ENCODE measurements at regions not wholly inside any gene's neighbourhood (a gene's known extent, or its start where the extent isn't known, plus 50 kb on each side); places are given as distances from the start of the nearest gene placed in this dataset.

GRCh38 chr4:54547299-54548097, 110.3 kb upstream of the KIT start:
- TF ChIP-seq POLR2A (IDR thresholded peaks at IDR 0.05) (no peak), CTCF (IDR thresholded peaks at IDR 0.05) (no peak)
